ENCODE measurements at regions not wholly inside any gene's neighbourhood (a gene's known extent, or its start where the extent isn't known, plus 50 kb on each side); places are given as distances from the start of the nearest gene placed in this dataset.

GRCh38 chr14:36452860-36453259 is 67.2 kb downstream of the NKX2-1 start:
- H3K4me3 ChIP-seq (replicated peaks in 1 of 3; ENCODE audit: insufficient read depth in 1 of 3, low read depth in 1 of 3, low read length in 3 of 3): no peak overlapping the region
- no peak overlapping the region for H3K9ac ChIP-seq (replicated peaks; ENCODE audit: extremely low read depth, insufficient read depth, low read length)
- no peaks in the 10 kb centered on the region for H3K79me2 ChIP-seq (ENCODE audit: control insufficient read depth, insufficient read depth, low read length)
- H3K4me2 ChIP-seq (ENCODE audit: insufficient read depth, low read length): no peak overlapping the region
- H3K36me3 ChIP-seq (ENCODE audit: control insufficient read depth in 2 of 2, extremely low read depth in 1 of 2, insufficient read depth in 2 of 2, low read length in 2 of 2): no peaks in the 10 kb centered on the region
- DNase-seq (ENCODE audit: low read depth, low spot score): no peak
- no peaks in the 10 kb centered on the region for H3K4me1 ChIP-seq (ENCODE audit: control insufficient read depth, extremely low read depth, insufficient read depth, low read length)
- no peaks in the 10 kb centered on the region for H3K9me1 ChIP-seq (replicated peaks; ENCODE audit: control insufficient read depth, extremely low read depth, insufficient read depth, low read length)
- BruUV-seq (replicated peaks): no TSS peak
- POLR2A ChIA-PET: no interaction called here
- FAIRE-seq: no peak
- TF ChIP-seq GATA2 (IDR thresholded peaks at IDR 0.05; ENCODE audit: insufficient read depth, insufficient read length, low read depth, low read length): no peak
- TF ChIP-seq EZH2 (IDR thresholded peaks at IDR 0.05; ENCODE audit: borderline replicate concordance, low read depth, low read length, severe bottlenecking): no peak
- no peak for TF ChIP-seq MYC (IDR thresholded peaks at IDR 0.05; ENCODE audit: low read depth, low read length)
- TF ChIP-seq POLR2A (IDR thresholded peaks at IDR 0.05; ENCODE audit: low read depth, low read length): no peak
- no peak for TF ChIP-seq FOS (IDR thresholded peaks at IDR 0.05; ENCODE audit: borderline replicate concordance, insufficient read depth, low read length)
- TF ChIP-seq MAX (IDR thresholded peaks at IDR 0.05; ENCODE audit: insufficient read depth, insufficient read length): no peak
- no peak for TF ChIP-seq POLR2AphosphoS5 (IDR thresholded peaks at IDR 0.05; ENCODE audit: insufficient read depth, low read depth, low read length)
- TF ChIP-seq, protein P1, sequence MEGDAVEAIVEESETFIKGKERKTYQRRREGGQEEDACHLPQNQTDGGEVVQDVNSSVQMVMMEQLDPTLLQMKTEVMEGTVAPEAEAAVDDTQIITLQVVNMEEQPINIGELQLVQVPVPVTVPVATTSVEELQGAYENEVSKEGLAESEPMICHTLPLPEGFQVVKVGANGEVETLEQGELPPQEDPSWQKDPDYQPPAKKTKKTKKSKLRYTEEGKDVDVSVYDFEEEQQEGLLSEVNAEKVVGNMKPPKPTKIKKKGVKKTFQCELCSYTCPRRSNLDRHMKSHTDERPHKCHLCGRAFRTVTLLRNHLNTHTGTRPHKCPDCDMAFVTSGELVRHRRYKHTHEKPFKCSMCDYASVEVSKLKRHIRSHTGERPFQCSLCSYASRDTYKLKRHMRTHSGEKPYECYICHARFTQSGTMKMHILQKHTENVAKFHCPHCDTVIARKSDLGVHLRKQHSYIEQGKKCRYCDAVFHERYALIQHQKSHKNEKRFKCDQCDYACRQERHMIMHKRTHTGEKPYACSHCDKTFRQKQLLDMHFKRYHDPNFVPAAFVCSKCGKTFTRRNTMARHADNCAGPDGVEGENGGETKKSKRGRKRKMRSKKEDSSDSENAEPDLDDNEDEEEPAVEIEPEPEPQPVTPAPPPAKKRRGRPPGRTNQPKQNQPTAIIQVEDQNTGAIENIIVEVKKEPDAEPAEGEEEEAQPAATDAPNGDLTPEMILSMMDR (IDR thresholded peaks at IDR 0.05; ENCODE audit: extremely low read depth in 1 of 2, insufficient read depth in 1 of 2, low read depth in 1 of 2, low read length in 2 of 2): no peak
- no peak for TF ChIP-seq JUN (IDR thresholded peaks at IDR 0.05; ENCODE audit: borderline replicate concordance, insufficient read depth, insufficient read length, low read depth)
- CTCF ChIA-PET: interaction anchor here (0.6 kb wide), 1 partner anchor 16 kb away, joined by 3 read pairs; no protein-coding TSS in a partner anchor
- dilution Hi-C loops (cut with MboI; ENCODE audit: extremely low pct_ligation_motif_present, low sequenced_read_pairs): no loop called here
- no peak overlapping the region for H2AFZ ChIP-seq (ENCODE audit: low read depth, low read length)
- H4K20me1 ChIP-seq (replicated peaks; ENCODE audit: control insufficient read depth, extremely low read depth, insufficient read depth, low read length): no peaks in the 10 kb centered on the region
- no peak overlapping the region for H3K27ac ChIP-seq (ENCODE audit: insufficient read depth, low read depth, low read length)
- no peaks in the 10 kb centered on the region for H3K9me3 ChIP-seq (replicated peaks; ENCODE audit: control insufficient read depth, insufficient read depth, low read length)
- H3K27me3 ChIP-seq (ENCODE audit: control insufficient read depth in 2 of 2, insufficient read depth in 2 of 2, low read length in 2 of 2): no peaks in the 10 kb centered on the region
- intact Hi-C loops (cut with micrococcal nuclease): no loop called here

Measured in endothelial cell of umbilical vein (primary cell).